ENCODE measurements at regions not wholly inside any gene's neighbourhood (a gene's known extent, or its start where the extent isn't known, plus 50 kb on each side); places are given as distances from the start of the nearest gene placed in this dataset.

GRCh38 chr19:31502536-31503170, 153.4 kb upstream of the TSHZ3 start:
- no peak for DNase-seq

- DNase-seq: no peak
Measured at GRCh38 chr19:31503211-31503610, 154.0 kb upstream of the TSHZ3 start.

GRCh38 chr19:31504221-31504620, 155.0 kb upstream of the TSHZ3 start:
- no peak for DNase-seq

GRCh38 chr19:31505596-31505910, 156.3 kb upstream of the TSHZ3 start:
- no peak for DNase-seq

GRCh38 chr19:31506102-31506501, 156.9 kb upstream of the TSHZ3 start:
- no peak for DNase-seq

- no peak for DNase-seq
Measured at GRCh38 chr19:31510635-31511034, 161.4 kb upstream of the TSHZ3 start.

GRCh38 chr19:31511098-31511497, 161.9 kb upstream of the TSHZ3 start:
- no peak for DNase-seq

- DNase-seq: no peak
Measured at GRCh38 chr19:31511696-31512095, 162.5 kb upstream of the TSHZ3 start.

GRCh38 chr19:31512181-31512970, 163.1 kb upstream of the TSHZ3 start:
- no peak for DNase-seq

- no peak for DNase-seq
Measured at GRCh38 chr19:31513841-31514240, 164.6 kb upstream of the TSHZ3 start.

- no peak for DNase-seq
Measured at GRCh38 chr19:31515931-31516330, 166.7 kb upstream of the TSHZ3 start.

GRCh38 chr19:31516756-31517155, 167.5 kb upstream of the TSHZ3 start:
- no peak for DNase-seq

GRCh38 chr19:31517224-31518180, 168.3 kb upstream of the TSHZ3 start:
- DNase-seq: no peak

GRCh38 chr19:31518216-31519020, 169.2 kb upstream of the TSHZ3 start:
- no peak for DNase-seq

- no peak for DNase-seq
Measured at GRCh38 chr19:31519256-31519655, 170.0 kb upstream of the TSHZ3 start.

GRCh38 chr19:31519908-31520307, 170.7 kb upstream of the TSHZ3 start:
- DNase-seq: no peak

- DNase-seq: no peak
Measured at GRCh38 chr19:31520633-31521032, 171.4 kb upstream of the TSHZ3 start.

GRCh38 chr19:31525610-31526147, 176.4 kb upstream of the TSHZ3 start:
- DNase-seq: no peak

- DNase-seq: no peak
Measured at GRCh38 chr19:31527443-31527842, 178.2 kb upstream of the TSHZ3 start.

- DNase-seq: no peak
Measured at GRCh38 chr19:31528261-31528660, 179.0 kb upstream of the TSHZ3 start.

GRCh38 chr19:31529121-31529520, 179.9 kb upstream of the TSHZ3 start:
- DNase-seq: no peak

- no peak for DNase-seq
Measured at GRCh38 chr19:31530781-31531180, 181.5 kb upstream of the TSHZ3 start.

Measured in activated naive CD4-positive, alpha-beta T cell (primary cell).